ENCODE measurements at regions not wholly inside any gene's neighbourhood (a gene's known extent, or its start where the extent isn't known, plus 50 kb on each side); places are given as distances from the start of the nearest gene placed in this dataset.

DNA sequence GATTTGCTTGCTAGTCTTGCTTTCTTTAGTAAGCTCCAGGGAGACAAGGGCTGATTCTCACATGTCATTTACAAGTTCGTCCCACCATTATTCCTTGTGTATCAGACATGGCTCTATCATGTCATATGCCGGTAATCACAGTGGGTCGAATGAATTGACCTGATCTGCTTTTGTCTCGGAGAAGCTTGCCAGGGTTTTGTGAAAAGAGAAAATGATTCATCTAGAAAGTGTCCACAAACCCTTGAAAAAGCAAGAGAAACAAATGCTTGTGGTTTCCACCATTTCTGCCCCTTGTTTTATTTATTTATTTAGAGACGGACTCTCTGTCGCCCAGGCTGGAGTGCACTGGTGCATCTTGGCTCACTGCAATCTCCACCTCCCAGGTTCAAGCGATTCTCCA is 278.5 kb downstream of the TCF7L2 start:
- DNase-seq (ENCODE audit: low read depth in 2 of 2), result peak; percentile 10 to 59
- H3K4me3 ChIP-seq (replicated peaks in 1 of 2; ENCODE audit: low read depth in 2 of 2, low read length in 2 of 2), result no peak overlapping the region
- TF ChIP-seq, protein P1, sequence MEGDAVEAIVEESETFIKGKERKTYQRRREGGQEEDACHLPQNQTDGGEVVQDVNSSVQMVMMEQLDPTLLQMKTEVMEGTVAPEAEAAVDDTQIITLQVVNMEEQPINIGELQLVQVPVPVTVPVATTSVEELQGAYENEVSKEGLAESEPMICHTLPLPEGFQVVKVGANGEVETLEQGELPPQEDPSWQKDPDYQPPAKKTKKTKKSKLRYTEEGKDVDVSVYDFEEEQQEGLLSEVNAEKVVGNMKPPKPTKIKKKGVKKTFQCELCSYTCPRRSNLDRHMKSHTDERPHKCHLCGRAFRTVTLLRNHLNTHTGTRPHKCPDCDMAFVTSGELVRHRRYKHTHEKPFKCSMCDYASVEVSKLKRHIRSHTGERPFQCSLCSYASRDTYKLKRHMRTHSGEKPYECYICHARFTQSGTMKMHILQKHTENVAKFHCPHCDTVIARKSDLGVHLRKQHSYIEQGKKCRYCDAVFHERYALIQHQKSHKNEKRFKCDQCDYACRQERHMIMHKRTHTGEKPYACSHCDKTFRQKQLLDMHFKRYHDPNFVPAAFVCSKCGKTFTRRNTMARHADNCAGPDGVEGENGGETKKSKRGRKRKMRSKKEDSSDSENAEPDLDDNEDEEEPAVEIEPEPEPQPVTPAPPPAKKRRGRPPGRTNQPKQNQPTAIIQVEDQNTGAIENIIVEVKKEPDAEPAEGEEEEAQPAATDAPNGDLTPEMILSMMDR (IDR thresholded peaks at IDR 0.05; ENCODE audit: low read depth, low read length), result no peak

GRCh38 chr10:113230011-113230610 is 280.1 kb downstream of the TCF7L2 start:
- no peak for DNase-seq (ENCODE audit: low read depth in 2 of 2)
- no peak overlapping the region for H3K4me3 ChIP-seq (replicated peaks in 1 of 2; ENCODE audit: low read depth in 2 of 2, low read length in 2 of 2)
- TF ChIP-seq, protein P1 (IDR thresholded peaks at IDR 0.05; ENCODE audit: low read depth, low read length), result no peak

DNA sequence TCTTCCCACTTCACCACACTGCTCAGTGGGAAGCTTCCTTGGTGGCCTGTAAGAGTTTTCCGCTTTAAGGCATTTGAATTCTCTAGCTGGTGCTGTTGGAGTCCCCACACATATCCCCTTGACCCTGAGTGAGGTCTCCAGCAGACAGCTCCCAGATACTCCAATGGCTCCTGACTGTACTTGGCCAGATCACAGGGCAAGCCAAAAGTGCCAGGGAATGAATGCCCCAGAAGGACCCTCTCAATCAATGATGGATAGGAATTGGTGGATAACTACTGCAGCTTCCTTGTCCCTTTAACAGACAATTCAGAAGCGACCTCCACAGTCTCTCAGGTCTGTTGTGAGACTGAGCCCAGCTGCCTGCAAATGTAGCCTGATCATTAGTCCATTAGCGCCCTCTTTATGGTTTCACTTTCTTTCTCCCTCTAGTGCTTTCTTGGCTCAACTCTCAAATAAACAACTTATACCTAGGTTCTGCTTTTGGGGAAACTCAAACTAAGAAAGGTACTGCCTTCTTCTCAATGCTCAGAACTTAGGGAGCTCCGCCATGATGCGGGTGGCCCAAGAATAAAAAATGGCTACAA is 283.0 kb downstream of the TCF7L2 start:
- TF ChIP-seq, protein P1 (IDR thresholded peaks at IDR 0.05; ENCODE audit: low read depth, low read length), result no peak
- H3K4me3 ChIP-seq (replicated peaks in 1 of 2; ENCODE audit: low read depth in 2 of 2, low read length in 2 of 2), result no peak overlapping the region
- no peak for DNase-seq (ENCODE audit: low read depth in 2 of 2)

DNA sequence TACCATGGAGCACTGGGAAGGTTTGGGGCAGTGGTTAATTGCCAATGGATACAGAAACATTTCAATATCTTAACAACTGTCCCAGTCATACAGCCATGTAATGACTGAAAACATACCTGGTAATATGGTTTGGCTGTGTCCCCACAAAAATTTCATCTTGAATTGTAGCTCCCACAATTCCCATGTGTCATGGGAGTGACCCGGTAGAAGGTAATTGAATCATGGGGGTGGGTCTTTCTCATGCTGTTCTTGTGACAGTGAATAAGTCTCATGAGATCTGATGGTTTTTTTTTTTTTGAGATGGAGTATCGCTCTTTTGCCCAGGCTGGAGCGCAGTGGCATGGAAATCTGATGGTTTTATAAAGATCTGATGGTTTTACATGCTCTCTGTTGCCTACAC is 284.4 kb downstream of the TCF7L2 start:
- no peak overlapping the region for H3K4me3 ChIP-seq (replicated peaks in 1 of 2; ENCODE audit: low read depth in 2 of 2, low read length in 2 of 2)
- TF ChIP-seq, protein P1 (IDR thresholded peaks at IDR 0.05; ENCODE audit: low read depth, low read length), result no peak
- DNase-seq (ENCODE audit: low read depth in 2 of 2), result no peak

DNA sequence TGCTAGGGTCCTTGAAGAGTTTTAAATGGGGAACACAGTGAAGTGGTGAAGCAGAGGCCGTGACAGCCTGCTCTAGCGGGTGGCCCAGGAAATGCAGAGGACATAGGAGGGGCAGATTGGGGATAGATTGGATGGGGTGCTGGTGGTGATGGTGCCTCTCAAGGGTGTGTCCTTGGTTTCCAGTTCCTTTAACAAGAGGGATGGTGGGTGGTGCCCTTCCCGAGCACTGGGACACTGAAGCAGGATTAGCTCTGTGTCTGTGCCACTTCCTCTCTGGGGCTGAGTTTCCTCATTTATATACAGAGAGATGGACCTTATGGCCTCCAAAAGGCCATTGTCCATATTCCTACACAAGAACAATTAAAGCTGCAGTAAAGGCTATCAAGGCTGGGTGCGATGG is 285.5 kb downstream of the TCF7L2 start:
- TF ChIP-seq, protein P1 (IDR thresholded peaks at IDR 0.05; ENCODE audit: low read depth, low read length), result no peak
- DNase-seq (ENCODE audit: low read depth in 2 of 2), result no peak

GRCh38 chr10:113236998-113237397 is 287.0 kb downstream of the TCF7L2 start:
- H3K4me3 ChIP-seq (replicated peaks in 1 of 2; ENCODE audit: low read depth in 2 of 2, low read length in 2 of 2), result no peak overlapping the region
- DNase-seq (ENCODE audit: low read depth in 2 of 2), result no peak
- TF ChIP-seq, protein P1 (IDR thresholded peaks at IDR 0.05; ENCODE audit: low read depth, low read length), result no peak

More for the DNA sequence above, 285.5 kb downstream of the TCF7L2 start:
- no peak overlapping the region for H3K4me3 ChIP-seq (replicated peaks in 1 of 2; ENCODE audit: low read depth in 2 of 2, low read length in 2 of 2)

All from cardiac fibroblast (primary cell).